SK-N-MC (cell line): ENCODE measurements at regions not wholly inside any gene's neighbourhood (a gene's known extent, or its start where the extent isn't known, plus 50 kb on each side); places are given as distances from the start of the nearest gene placed in this dataset.

ENCODE experiments used
- EZH2 ChIP-seq: fragments of 200-600 bp; sonication (generic); IDR thresholded peaks from one replicate; pipeline ENCODE4 v1.6.1; 2017; ENCODE audit warnings: antibody characterized with exemption
- FOXP2 ChIP-seq: optimal IDR thresholded peaks from 2 replicates; pipeline ENCODE3; 2011; ENCODE audit warnings: mild to moderate bottlenecking, moderate library complexity; ENCODE audit not compliant: insufficient read depth; ENCODE audit errors: extremely low read length, control extremely low read depth
- POLR2AphosphoS5 ChIP-seq: IDR thresholded peaks from 2 replicates; pipeline ENCODE4 v1.6.1; 2012; ENCODE audit warnings: mild to moderate bottlenecking, low read depth, low read length, borderline replicate concordance

DNA sequence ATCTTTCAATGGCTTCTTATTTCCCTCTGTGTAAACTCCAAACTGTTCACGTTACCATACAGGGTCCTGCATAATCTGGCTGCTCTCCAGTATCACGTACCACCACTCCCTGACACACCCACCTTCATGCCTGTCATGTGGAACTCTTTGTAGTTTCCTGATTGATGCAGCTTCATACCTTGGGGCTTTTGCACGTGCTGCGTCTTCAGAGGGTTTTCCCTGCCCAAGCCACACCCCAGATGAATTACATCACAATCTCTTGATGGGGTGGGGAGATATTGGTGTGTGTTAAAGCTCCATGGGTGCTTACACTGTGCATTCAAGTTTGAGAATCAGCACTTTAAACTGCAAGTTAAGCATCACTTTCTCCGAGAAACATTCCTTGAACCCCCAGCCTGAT, 101.9 kb downstream of the CT47B1 start:
- TF ChIP-seq FOXP2 (no peak), EZH2 (no peak), POLR2AphosphoS5 (no peak)
